Mesendoderm (in vitro differentiated cells): ENCODE measurements at regions not wholly inside any gene's neighbourhood (a gene's known extent, or its start where the extent isn't known, plus 50 kb on each side); places are given as distances from the start of the nearest gene placed in this dataset.

Experiments
- DNase-seq: peaks from one replicate; pipeline ENCODE4 v3.0.0; 2013
- H2AK5ac ChIP-seq: 2 replicates; pipeline ENCODE4 v1.6.1; 2013; ENCODE audit warnings: low read length, inconsistent platforms
- H2BK120ac ChIP-seq: 2 replicates; pipeline ENCODE4 v1.6.1; 2013; ENCODE audit warnings: low read depth, mild to moderate bottlenecking, low read length, moderate library complexity, mixed read lengths
- H2BK15ac ChIP-seq: replicated peaks from 2 replicates; pipeline ENCODE4 v1.6.1; 2013; ENCODE audit warnings: low read depth, mild to moderate bottlenecking, moderate library complexity
- H2BK5ac ChIP-seq: 2 replicates; pipeline ENCODE4 v1.6.1; 2013; ENCODE audit warnings: low read length, inconsistent platforms
- H3K18ac ChIP-seq: 2 replicates; pipeline ENCODE4 v1.6.1; 2013; ENCODE audit warnings: mild to moderate bottlenecking, low read length, mixed read lengths
- H3K23ac ChIP-seq: one replicate; pipeline ENCODE4 v1.6.1; 2013; ENCODE audit warnings: low read length
- H3K27ac ChIP-seq: 2 replicates; pipeline ENCODE4 v1.5.1; 2013; ENCODE audit warnings: low read depth, mild to moderate bottlenecking, inconsistent platforms, low read length, moderate library complexity
- H3K27me3 ChIP-seq: 2 replicates; pipeline ENCODE4 v1.6.1; 2013; ENCODE audit warnings: low read length, control low read depth, mild to moderate bottlenecking, inconsistent platforms; ENCODE audit not compliant: insufficient read depth, poor library complexity
- H3K36me3 ChIP-seq: 2 replicates; pipeline ENCODE4 v1.6.1; 2013; ENCODE audit warnings: low read length, inconsistent platforms; ENCODE audit not compliant: control insufficient read depth, insufficient read depth
- H3K4ac ChIP-seq: one replicate; pipeline ENCODE4 v1.6.1; 2013; ENCODE audit warnings: low read depth, mild to moderate bottlenecking, low read length, moderate library complexity
- H3K4me1 ChIP-seq: 2 replicates; pipeline ENCODE4 v1.6.1; 2013; ENCODE audit warnings: low read depth, low read length, inconsistent platforms; ENCODE audit not compliant: control insufficient read depth
- H3K4me2 ChIP-seq: 2 replicates; pipeline ENCODE4 v1.6.1; 2013; ENCODE audit warnings: low read length
- H3K4me3 ChIP-seq: 2 replicates; pipeline ENCODE4 v1.5.1; 2013; ENCODE audit warnings: mild to moderate bottlenecking, low read length
- H3K56ac ChIP-seq: one replicate; pipeline ENCODE4 v1.6.1; 2013; ENCODE audit warnings: low read length
- H3K79me1 ChIP-seq: 2 replicates; pipeline ENCODE4 v1.6.1; 2013; ENCODE audit warnings: low read length, inconsistent platforms
- H3K79me2 ChIP-seq: 2 replicates; pipeline ENCODE4 v1.6.1; 2013; ENCODE audit warnings: mild to moderate bottlenecking, low read length; ENCODE audit not compliant: control insufficient read depth, insufficient read depth
- H3K9ac ChIP-seq: 2 replicates; pipeline ENCODE4 v1.6.1; 2013; ENCODE audit warnings: low read length, inconsistent platforms
- H4K5ac ChIP-seq: one replicate; pipeline ENCODE4 v1.6.1; 2013; ENCODE audit warnings: low read length
- H4K8ac ChIP-seq: one replicate; pipeline ENCODE4 v1.6.1; 2013; ENCODE audit warnings: low read depth, mild to moderate bottlenecking, control low read depth, low read length, moderate library complexity
- WGBS: extraction: QIAGEN DNeasy Blood & Tissue Kit; methylation state at CpG from one replicate; pipeline ENCODE4 v1.1.7; 2013; ENCODE audit warnings: low lambda C conversion rate, missing lambda C conversion rate; ENCODE audit not compliant: insufficient coverage; ENCODE audit errors: extremely low coverage; 5-methylcytosine and 5-hydroxymethylcytosine counted together

DNA sequence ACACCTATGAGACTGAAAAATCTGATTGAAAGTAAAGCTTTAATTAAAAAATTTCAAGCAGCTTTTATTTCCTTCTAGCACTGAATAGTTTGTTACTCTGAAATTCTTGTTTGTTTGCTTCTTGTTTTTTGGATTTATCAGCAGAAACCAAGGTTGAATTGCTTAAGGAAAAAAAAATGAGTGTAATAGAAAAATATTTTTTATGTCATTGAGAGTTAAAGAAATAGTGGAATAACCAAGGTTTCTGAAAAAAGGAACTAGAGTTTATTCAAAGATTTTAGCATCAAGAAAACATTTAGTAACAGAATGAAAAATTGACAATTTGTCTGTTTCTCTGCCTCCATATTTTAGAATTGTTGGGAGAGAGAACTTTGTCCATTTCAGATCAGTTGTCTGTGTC lies 1852.2 kb downstream of the PCDH7 start:
- DNase-seq, result no peak
- Histone ChIP-seq H3K4me2 (no peak overlapping the region), H3K27ac (no peak overlapping the region), H4K5ac (no peak overlapping the region), H3K27me3 (no peaks in the 10 kb centered on the region), H3K4ac (no peak overlapping the region), H3K56ac (no peak overlapping the region), H3K18ac (no peak overlapping the region), H3K23ac (no peak overlapping the region), H3K9ac (no peak overlapping the region), H2BK15ac (no peak overlapping the region), H3K36me3 (no peaks in the 10 kb centered on the region), H2BK120ac (no peak overlapping the region), H3K4me1 (no peaks in the 10 kb centered on the region), H2BK5ac (no peak overlapping the region), H4K8ac (no peak overlapping the region), H3K79me2 (no peaks in the 10 kb centered on the region), H3K4me3 (no peak overlapping the region), H2AK5ac (no peak overlapping the region), H3K79me1 (no peaks in the 10 kb centered on the region)

DNA sequence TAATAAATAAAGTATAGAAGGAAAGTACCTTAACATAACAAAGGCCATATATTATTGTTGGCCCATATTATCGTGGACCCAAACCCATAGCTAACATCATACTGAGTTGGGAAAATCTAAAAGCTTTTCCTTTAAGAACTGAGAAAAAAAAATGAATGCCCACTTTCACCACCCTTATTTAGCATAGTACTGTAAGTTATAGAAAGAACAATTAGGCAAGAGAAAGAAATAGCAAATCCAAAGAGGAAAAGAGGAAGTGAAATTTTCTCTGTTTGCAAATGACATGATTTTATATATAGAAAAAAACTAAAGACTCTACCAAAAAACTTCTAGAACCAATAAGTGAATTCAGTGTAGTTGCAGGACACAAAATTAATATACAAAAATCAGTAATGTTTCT lies 1854.6 kb downstream of the PCDH7 start:
- Histone ChIP-seq H3K23ac (no peak overlapping the region), H3K4me3 (no peak overlapping the region), H3K9ac (no peak overlapping the region), H3K4me1 (no peaks in the 10 kb centered on the region), H3K79me2 (no peaks in the 10 kb centered on the region), H3K4ac (no peak overlapping the region), H3K56ac (no peak overlapping the region), H3K27ac (no peak overlapping the region), H3K18ac (no peak overlapping the region), H4K5ac (no peak overlapping the region), H3K79me1 (no peaks in the 10 kb centered on the region), H3K4me2 (no peak overlapping the region), H2BK5ac (no peak overlapping the region), H2AK5ac (no peak overlapping the region), H2BK120ac (no peak overlapping the region), H2BK15ac (no peak overlapping the region), H4K8ac (no peak overlapping the region), H3K36me3 (no peaks in the 10 kb centered on the region), H3K27me3 (no peaks in the 10 kb centered on the region)
- no peak for DNase-seq
- WGBS, result no CpG with 5 or more reads among the region's 1 CpG

DNA sequence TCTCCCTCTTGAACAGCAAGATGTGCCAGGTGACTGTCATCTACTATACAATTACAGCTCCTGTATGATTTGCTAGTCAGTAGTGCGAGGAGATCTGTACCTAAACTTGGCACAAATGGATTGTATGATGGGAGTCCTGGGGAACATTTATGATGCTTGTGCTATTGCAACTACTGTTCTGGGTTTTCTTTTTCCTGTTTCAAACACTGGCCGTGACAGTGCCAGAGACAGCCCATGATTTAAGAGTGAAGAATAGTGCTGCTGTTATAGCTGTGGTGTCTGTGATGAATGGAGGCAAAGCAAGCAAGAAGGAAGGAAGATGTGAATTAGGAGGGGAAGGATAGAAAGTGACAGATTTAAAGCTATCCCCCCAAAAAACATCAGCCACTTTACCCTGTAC lies 1868.9 kb downstream of the PCDH7 start:
- Histone ChIP-seq H3K4ac (no peak overlapping the region), H2AK5ac (no peak overlapping the region), H3K9ac (no peak overlapping the region), H2BK120ac (no peak overlapping the region), H3K4me1 (no peaks in the 10 kb centered on the region), H3K79me2 (no peaks in the 10 kb centered on the region), H4K8ac (no peak overlapping the region), H3K23ac (no peak overlapping the region), H2BK5ac (no peak overlapping the region), H3K56ac (no peak overlapping the region), H4K5ac (no peak overlapping the region), H3K4me3 (no peak overlapping the region), H3K27ac (no peak overlapping the region), H3K18ac (no peak overlapping the region), H3K79me1 (no peaks in the 10 kb centered on the region), H3K4me2 (no peak overlapping the region), H3K27me3 (no peaks in the 10 kb centered on the region), H2BK15ac (no peak overlapping the region), H3K36me3 (no peaks in the 10 kb centered on the region)
- no CpG with 5 or more reads among the region's 2 CpGs for WGBS
- DNase-seq, result no peak

DNA sequence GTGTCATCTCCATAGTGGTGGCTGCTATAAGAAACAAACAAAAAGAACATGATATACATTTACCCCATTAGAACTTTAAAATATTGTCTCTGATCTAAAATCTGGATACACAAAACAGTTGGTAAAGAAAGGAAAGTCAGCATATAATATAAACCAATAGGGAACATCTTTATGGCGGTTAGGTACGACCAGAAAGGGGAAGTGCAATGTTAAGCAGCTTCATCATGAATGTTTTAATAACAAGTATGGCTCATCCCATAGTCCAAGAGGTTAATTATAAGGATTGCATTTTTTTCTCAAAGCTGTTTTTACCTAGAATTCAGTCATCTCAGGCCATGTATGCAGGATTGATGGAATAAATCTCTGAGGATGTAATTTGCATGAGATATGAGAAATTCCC lies 1869.7 kb downstream of the PCDH7 start:
- no peak overlapping the region for H2AK5ac ChIP-seq
- no peak overlapping the region for H3K4me3 ChIP-seq
- no peaks in the 10 kb centered on the region for H3K36me3 ChIP-seq
- H3K27me3 ChIP-seq, result no peaks in the 10 kb centered on the region
- no peaks in the 10 kb centered on the region for H3K79me1 ChIP-seq
- no peak overlapping the region for H3K23ac ChIP-seq
- no peak overlapping the region for H3K4me2 ChIP-seq
- H3K4me1 ChIP-seq, result no peaks in the 10 kb centered on the region
- H3K9ac ChIP-seq, result no peak overlapping the region
- H2BK15ac ChIP-seq, result no peak overlapping the region
- H4K8ac ChIP-seq, result no peak overlapping the region
- no peaks in the 10 kb centered on the region for H3K79me2 ChIP-seq
- no CpG with 5 or more reads among the region's 2 CpGs for WGBS
- no peak overlapping the region for H3K18ac ChIP-seq
- H3K4ac ChIP-seq, result no peak overlapping the region
- H2BK5ac ChIP-seq, result no peak overlapping the region
- no peak overlapping the region for H3K56ac ChIP-seq
- H3K27ac ChIP-seq, result no peak overlapping the region
- no peak overlapping the region for H4K5ac ChIP-seq
- DNase-seq, result no peak
- H2BK120ac ChIP-seq, result no peak overlapping the region

DNA sequence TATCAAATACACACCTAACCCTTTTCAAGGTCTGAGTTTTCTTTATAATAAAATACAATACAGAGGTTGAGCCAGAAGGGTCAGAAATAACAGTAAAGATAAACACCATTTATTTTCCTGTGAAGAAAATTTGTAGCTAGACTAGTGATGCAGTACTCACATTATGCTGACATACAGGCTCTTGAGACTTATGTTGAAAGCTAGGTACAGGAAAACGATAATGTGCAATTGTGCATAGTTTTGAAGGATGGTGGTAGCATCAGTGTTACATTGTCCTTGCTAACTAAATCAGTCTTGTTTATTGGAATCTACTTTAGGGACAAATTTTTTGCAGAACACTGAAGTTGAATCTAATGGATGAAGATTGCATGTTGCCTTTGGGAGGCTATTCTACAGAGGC lies 1877.2 kb downstream of the PCDH7 start:
- no peaks in the 10 kb centered on the region for H3K36me3 ChIP-seq
- H3K23ac ChIP-seq, result no peak overlapping the region
- no peak overlapping the region for H3K4me2 ChIP-seq
- no peaks in the 10 kb centered on the region for H3K4me1 ChIP-seq
- H2BK15ac ChIP-seq, result no peak overlapping the region
- no peak overlapping the region for H3K4ac ChIP-seq
- no peak overlapping the region for H2BK120ac ChIP-seq
- no peak overlapping the region for H3K18ac ChIP-seq
- no peak overlapping the region for H4K8ac ChIP-seq
- H3K56ac ChIP-seq, result no peak overlapping the region
- H4K5ac ChIP-seq, result no peak overlapping the region
- WGBS, result no CpG with 5 or more reads among the region's 1 CpG
- no peak overlapping the region for H3K4me3 ChIP-seq
- no peak overlapping the region for H2AK5ac ChIP-seq
- H3K9ac ChIP-seq, result no peak overlapping the region
- no peak overlapping the region for H2BK5ac ChIP-seq
- H3K79me1 ChIP-seq, result no peaks in the 10 kb centered on the region
- H3K27me3 ChIP-seq, result no peaks in the 10 kb centered on the region
- no peaks in the 10 kb centered on the region for H3K79me2 ChIP-seq
- H3K27ac ChIP-seq, result no peak overlapping the region
- no peak for DNase-seq

DNA sequence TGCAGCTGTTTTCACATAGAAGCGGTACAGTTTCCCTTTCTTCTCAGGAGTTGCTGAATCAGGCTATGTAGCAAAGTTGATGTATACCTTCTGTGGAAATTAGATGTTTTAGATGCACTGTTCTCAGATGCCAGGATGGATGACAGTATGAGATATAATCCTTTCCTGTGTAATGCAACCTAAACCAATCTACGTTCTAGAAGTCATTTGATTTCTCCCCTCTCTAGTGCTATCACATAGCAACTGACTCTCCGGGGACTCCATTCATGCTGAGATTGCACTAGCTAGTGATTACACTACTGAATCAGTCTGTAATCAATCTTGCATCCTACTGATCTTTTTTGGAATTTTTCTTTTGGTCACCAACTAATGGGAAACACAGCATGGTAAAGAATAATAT lies 1881.7 kb downstream of the PCDH7 start:
- Histone ChIP-seq H3K56ac (no peak overlapping the region), H3K27ac (no peak overlapping the region), H3K4me2 (no peak overlapping the region), H4K8ac (no peak overlapping the region), H2BK120ac (no peak overlapping the region), H3K23ac (no peak overlapping the region), H3K4ac (no peak overlapping the region), H3K18ac (no peak overlapping the region), H2AK5ac (no peak overlapping the region), H3K79me1 (no peaks in the 10 kb centered on the region), H3K36me3 (no peaks in the 10 kb centered on the region), H2BK5ac (no peak overlapping the region), H3K4me3 (no peak overlapping the region), H3K9ac (no peak overlapping the region), H2BK15ac (no peak overlapping the region), H4K5ac (no peak overlapping the region), H3K27me3 (no peaks in the 10 kb centered on the region), H3K4me1 (no peaks in the 10 kb centered on the region), H3K79me2 (no peaks in the 10 kb centered on the region)
- WGBS, result no CpG with 5 or more reads among the region's 3 CpGs
- no peak for DNase-seq
